ENCODE measurements at regions not wholly inside any gene's neighbourhood (a gene's known extent, or its start where the extent isn't known, plus 50 kb on each side); places are given as distances from the start of the nearest gene placed in this dataset.

DNA sequence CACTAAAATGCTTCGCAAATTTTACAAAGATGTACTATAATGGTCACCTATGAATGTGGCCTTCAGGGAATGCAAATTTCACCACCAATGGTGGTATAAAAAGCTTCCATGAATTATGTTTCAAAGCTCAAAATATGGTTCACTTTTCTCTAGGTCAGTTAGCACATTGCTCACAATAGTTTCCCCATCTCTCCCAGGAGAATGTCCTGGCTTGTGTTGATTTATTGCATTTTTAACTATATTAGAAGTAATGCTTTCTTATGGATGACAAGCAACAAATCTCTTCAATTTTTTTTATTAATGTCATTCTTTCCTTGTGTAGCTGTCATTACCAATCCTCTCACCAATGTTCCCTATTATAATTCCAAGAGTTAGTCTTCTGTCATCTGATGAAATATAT lies 621.2 kb downstream of the TBC1D4 start:
- no TSS peak for BruUV-seq (replicated peaks)
- no peaks in the 10 kb centered on the region for H3K9me3 ChIP-seq (ENCODE audit: low read depth, low read length, poor library complexity, severe bottlenecking)
- no peaks in the 10 kb centered on the region for H3K27me3 ChIP-seq (replicated peaks; ENCODE audit: insufficient read depth, low read depth, low read length, poor library complexity)
- intact Hi-C loops (cut with micrococcal nuclease; ENCODE audit: unreplicated experiment), result no loop called here
- TF ChIP-seq, protein P1, sequence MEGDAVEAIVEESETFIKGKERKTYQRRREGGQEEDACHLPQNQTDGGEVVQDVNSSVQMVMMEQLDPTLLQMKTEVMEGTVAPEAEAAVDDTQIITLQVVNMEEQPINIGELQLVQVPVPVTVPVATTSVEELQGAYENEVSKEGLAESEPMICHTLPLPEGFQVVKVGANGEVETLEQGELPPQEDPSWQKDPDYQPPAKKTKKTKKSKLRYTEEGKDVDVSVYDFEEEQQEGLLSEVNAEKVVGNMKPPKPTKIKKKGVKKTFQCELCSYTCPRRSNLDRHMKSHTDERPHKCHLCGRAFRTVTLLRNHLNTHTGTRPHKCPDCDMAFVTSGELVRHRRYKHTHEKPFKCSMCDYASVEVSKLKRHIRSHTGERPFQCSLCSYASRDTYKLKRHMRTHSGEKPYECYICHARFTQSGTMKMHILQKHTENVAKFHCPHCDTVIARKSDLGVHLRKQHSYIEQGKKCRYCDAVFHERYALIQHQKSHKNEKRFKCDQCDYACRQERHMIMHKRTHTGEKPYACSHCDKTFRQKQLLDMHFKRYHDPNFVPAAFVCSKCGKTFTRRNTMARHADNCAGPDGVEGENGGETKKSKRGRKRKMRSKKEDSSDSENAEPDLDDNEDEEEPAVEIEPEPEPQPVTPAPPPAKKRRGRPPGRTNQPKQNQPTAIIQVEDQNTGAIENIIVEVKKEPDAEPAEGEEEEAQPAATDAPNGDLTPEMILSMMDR (conservative IDR thresholded peaks at IDR 0.05; ENCODE audit: low read depth, low read length), result no peak
- TF ChIP-seq EZH2 (IDR thresholded peaks at IDR 0.05; ENCODE audit: borderline replicate concordance, low read depth, low read length, poor library complexity, severe bottlenecking), result no peak
- ChIA-PET POLR2A (ENCODE audit: low non-redundant PET) (no interaction called here), CTCF (no interaction called here)
- H3K27ac ChIP-seq (ENCODE audit: low read depth, low read length, poor library complexity, severe bottlenecking), result no peak overlapping the region
- H3K4me1 ChIP-seq (ENCODE audit: insufficient read depth, low read length, poor library complexity, severe bottlenecking), result no peaks in the 10 kb centered on the region
- H3K4me3 ChIP-seq (ENCODE audit: low read depth, low read length, poor library complexity, severe bottlenecking), result no peak overlapping the region
- DNase-seq (ENCODE audit: low spot score), result no peak
- H3K36me3 ChIP-seq (ENCODE audit: insufficient read depth, low read length, poor library complexity, severe bottlenecking), result no peaks in the 10 kb centered on the region

DNA sequence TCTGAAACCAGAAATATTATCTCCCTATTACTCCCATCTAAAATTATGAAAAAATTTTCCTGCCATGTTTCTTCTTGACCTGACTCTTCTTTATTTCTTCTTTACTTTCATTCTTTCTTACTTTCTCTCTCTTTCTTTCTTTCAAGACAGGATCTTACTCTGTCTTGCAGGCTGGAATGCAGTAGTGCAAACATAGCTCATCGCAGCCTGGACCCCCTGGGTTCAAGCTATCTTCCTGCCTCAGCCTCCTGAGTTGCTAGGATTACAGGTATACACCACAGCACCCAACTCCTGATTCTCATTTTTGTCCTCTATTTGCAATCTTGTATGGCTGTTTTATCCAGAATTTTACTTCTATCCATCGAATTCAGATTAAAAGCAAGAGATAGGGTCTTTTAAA lies 631.1 kb downstream of the TBC1D4 start:
- TF ChIP-seq EZH2 (IDR thresholded peaks at IDR 0.05; ENCODE audit: borderline replicate concordance, low read depth, low read length, poor library complexity, severe bottlenecking), result no peak
- TF ChIP-seq, protein P1 (conservative IDR thresholded peaks at IDR 0.05; ENCODE audit: low read depth, low read length), result no peak
- Histone ChIP-seq H3K4me1 (ENCODE audit: insufficient read depth, low read length, poor library complexity, severe bottlenecking) (no peaks in the 10 kb centered on the region), H3K27ac (ENCODE audit: low read depth, low read length, poor library complexity, severe bottlenecking) (no peak overlapping the region), H3K9me3 (ENCODE audit: low read depth, low read length, poor library complexity, severe bottlenecking) (no peaks in the 10 kb centered on the region), H3K27me3 (replicated peaks; ENCODE audit: insufficient read depth, low read depth, low read length, poor library complexity) (no peaks in the 10 kb centered on the region), H3K36me3 (ENCODE audit: insufficient read depth, low read length, poor library complexity, severe bottlenecking) (no peaks in the 10 kb centered on the region), H3K4me3 (ENCODE audit: low read depth, low read length, poor library complexity, severe bottlenecking) (no peak overlapping the region)
- POLR2A ChIA-PET (ENCODE audit: low non-redundant PET), result no interaction called here
- no TSS peak for BruUV-seq (replicated peaks)
- intact Hi-C loops (cut with micrococcal nuclease; ENCODE audit: unreplicated experiment), result no loop called here
- CTCF ChIA-PET, result no interaction called here
- no peak for DNase-seq (ENCODE audit: low spot score)

DNA sequence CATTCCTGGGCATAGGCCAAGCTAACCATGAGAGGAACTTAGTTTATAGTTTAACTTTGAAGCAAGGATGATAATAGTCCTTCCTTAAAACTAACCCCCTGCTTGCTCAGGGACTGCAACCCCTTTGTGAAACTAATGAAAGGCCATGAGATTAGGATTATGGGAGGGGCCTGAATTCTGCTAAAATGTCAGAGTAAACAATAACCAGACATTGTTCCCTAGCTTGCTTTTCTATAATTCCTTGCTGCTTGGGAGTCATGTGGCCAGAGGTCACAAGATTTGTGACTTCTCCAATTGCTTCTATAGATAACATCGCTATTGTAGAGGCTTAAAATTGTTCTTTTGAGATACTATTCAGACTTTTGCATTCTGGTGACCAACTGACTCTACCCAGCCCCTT lies 634.0 kb downstream of the TBC1D4 start:
- no peaks in the 10 kb centered on the region for H3K27me3 ChIP-seq (replicated peaks; ENCODE audit: insufficient read depth, low read depth, low read length, poor library complexity)
- H3K9me3 ChIP-seq (ENCODE audit: low read depth, low read length, poor library complexity, severe bottlenecking), result no peaks in the 10 kb centered on the region
- intact Hi-C loops (cut with micrococcal nuclease; ENCODE audit: unreplicated experiment), result no loop called here
- CTCF ChIA-PET, result no interaction called here
- no peak for TF ChIP-seq EZH2 (IDR thresholded peaks at IDR 0.05; ENCODE audit: borderline replicate concordance, low read depth, low read length, poor library complexity, severe bottlenecking)
- TF ChIP-seq, protein P1 (conservative IDR thresholded peaks at IDR 0.05; ENCODE audit: low read depth, low read length), result no peak
- no peak overlapping the region for H3K27ac ChIP-seq (ENCODE audit: low read depth, low read length, poor library complexity, severe bottlenecking)
- H3K4me1 ChIP-seq (ENCODE audit: insufficient read depth, low read length, poor library complexity, severe bottlenecking), result no peaks in the 10 kb centered on the region
- H3K4me3 ChIP-seq (ENCODE audit: low read depth, low read length, poor library complexity, severe bottlenecking), result no peak overlapping the region
- H3K36me3 ChIP-seq (ENCODE audit: insufficient read depth, low read length, poor library complexity, severe bottlenecking), result no peaks in the 10 kb centered on the region
- no peak for DNase-seq (ENCODE audit: low spot score)
- POLR2A ChIA-PET (ENCODE audit: low non-redundant PET), result no interaction called here
- no TSS peak for BruUV-seq (replicated peaks)
